Neural cell (in vitro differentiated cells): ENCODE measurements at regions not wholly inside any gene's neighbourhood (a gene's known extent, or its start where the extent isn't known, plus 50 kb on each side); places are given as distances from the start of the nearest gene placed in this dataset.

Experiments used
- H2AFZ ChIP-seq: fragments of 200-600, 300-800 bp; sonication (generic), shearing (Covaris generic); 2 replicates; pipeline ENCODE4 v1.6.0; 2014; ENCODE audit warnings: low read depth, mild to moderate bottlenecking, antibody characterized with exemption, low read length, moderate library complexity
- H3F3A ChIP-seq: fragments of 200-600 bp; shearing (Covaris generic); 2 replicates; pipeline ENCODE4 v1.6.1; 2016; ENCODE audit warnings: mild to moderate bottlenecking, moderate library complexity, mixed read lengths, antibody characterized with exemption, low read length; ENCODE audit not compliant: insufficient read depth, poor library complexity, severe bottlenecking
- H3K27ac ChIP-seq: fragments of 200-600, 300-800 bp; sonication (generic), shearing (Covaris generic); 2 replicates; pipeline ENCODE4 v1.5.1; 2014; ENCODE audit warnings: mild to moderate bottlenecking, low read length, moderate library complexity
- H3K27me3 ChIP-seq: fragments of 300-800, 200-600 bp; sonication (generic), shearing (Covaris generic); 2 replicates; pipeline ENCODE4 v1.6.0; 2014; ENCODE audit warnings: mild to moderate bottlenecking, low read depth, low read length, moderate library complexity; ENCODE audit not compliant: insufficient read depth
- H3K36me3 ChIP-seq: fragments of 300-800, 200-600 bp; sonication (generic), shearing (Covaris generic); 2 replicates; pipeline ENCODE4 v1.5.1; 2014; ENCODE audit warnings: mild to moderate bottlenecking, antibody characterized with exemption, low read length, moderate library complexity; ENCODE audit not compliant: insufficient read depth
- H3K4me2 ChIP-seq: fragments of 300-800, 200-600 bp; sonication (generic), shearing (Covaris generic); 2 replicates; pipeline ENCODE4 v1.6.0; 2014; ENCODE audit warnings: mild to moderate bottlenecking, low read length
- H3K4me3 ChIP-seq: fragments of 300-800, 200-600 bp; sonication (generic), shearing (Covaris generic); 2 replicates; pipeline ENCODE4 v1.5.1; 2014; ENCODE audit warnings: mild to moderate bottlenecking, low read length, moderate library complexity
- H3K79me2 ChIP-seq: fragments of 200-600 bp; shearing (Covaris generic); replicated peaks from 2 replicates; pipeline ENCODE4 v1.6.0; 2014; ENCODE audit warnings: mild to moderate bottlenecking, low read length, moderate library complexity; ENCODE audit not compliant: insufficient read depth
- H3K9ac ChIP-seq: fragments of 300-800, 200-600 bp; sonication (generic), shearing (Covaris generic); 2 replicates; pipeline ENCODE4 v1.6.1; 2016; ENCODE audit warnings: mild to moderate bottlenecking, low read length, mixed read lengths
- H3K9me2 ChIP-seq: fragments of 200-600 bp; shearing (Covaris generic); 2 replicates; pipeline ENCODE4 v1.6.1; 2016; ENCODE audit warnings: mild to moderate bottlenecking, low read length, mixed read lengths; ENCODE audit not compliant: insufficient read depth
- H3K9me3 ChIP-seq: fragments of 200-600, 300-800 bp; sonication (generic), shearing (Covaris generic); 2 replicates; pipeline ENCODE4 v1.6.1; 2016; ENCODE audit warnings: mild to moderate bottlenecking, mixed run types, low read length, moderate library complexity, mixed read lengths
- H4K20me1 ChIP-seq: fragments of 200-600 bp; shearing (Covaris generic); 2 replicates; pipeline ENCODE4 v1.6.1; 2016; ENCODE audit warnings: mild to moderate bottlenecking, mixed run types; ENCODE audit not compliant: insufficient read depth
- EP300 ChIP-seq: fragments of 450-650 bp; conservative IDR thresholded peaks from 2 replicates; pipeline ENCODE4 v1.6.1; 2014; ENCODE audit warnings: antibody characterized with exemption, mild to moderate bottlenecking, moderate library complexity; ENCODE audit not compliant: poor library complexity, severe bottlenecking
- EZH2 ChIP-seq: fragments of 200-600, 300-800 bp; shearing (Covaris generic), sonication (generic); IDR thresholded peaks from 2 replicates; pipeline ENCODE4 v1.6.1; 2014; ENCODE audit warnings: antibody characterized with exemption, low read length, borderline replicate concordance, mild to moderate bottlenecking; ENCODE audit not compliant: insufficient read depth, poor library complexity, severe bottlenecking
- MXI1 ChIP-seq: fragments of 450-650 bp; conservative IDR thresholded peaks from 2 replicates; pipeline ENCODE4 v1.6.1; 2014; ENCODE audit warnings: antibody characterized with exemption, mild to moderate bottlenecking; ENCODE audit not compliant: poor library complexity, severe bottlenecking
- POLR2AphosphoS5 ChIP-seq: IDR thresholded peaks from 2 replicates; pipeline ENCODE4 v1.6.1; 2012
- RAD21 ChIP-seq: fragments of 450-650 bp; conservative IDR thresholded peaks from 2 replicates; pipeline ENCODE4 v1.6.1; 2014; ENCODE audit warnings: antibody characterized with exemption, mild to moderate bottlenecking, moderate library complexity
- SMC3 ChIP-seq: fragments of 450-650 bp; conservative IDR thresholded peaks from 2 replicates; pipeline ENCODE4 v1.6.1; 2014; ENCODE audit warnings: antibody characterized with exemption, mild to moderate bottlenecking, moderate library complexity; ENCODE audit not compliant: poor library complexity
- TAF1 ChIP-seq: IDR thresholded peaks from 2 replicates; pipeline ENCODE4 v1.6.1; 2012; ENCODE audit warnings: low read depth
- TF ChIP-seq, protein P1 (sequence below): IDR thresholded peaks from 2 replicates; pipeline ENCODE4 v1.6.1; 2012; ENCODE audit warnings: borderline replicate concordance
- TF ChIP-seq, protein P2 (sequence below): fragments of 450-650 bp; IDR thresholded peaks from 2 replicates; pipeline ENCODE4 v1.5.1; 2014; ENCODE audit warnings: antibody characterized with exemption, mild to moderate bottlenecking, moderate library complexity; ENCODE audit not compliant: poor library complexity, severe bottlenecking

DNA sequence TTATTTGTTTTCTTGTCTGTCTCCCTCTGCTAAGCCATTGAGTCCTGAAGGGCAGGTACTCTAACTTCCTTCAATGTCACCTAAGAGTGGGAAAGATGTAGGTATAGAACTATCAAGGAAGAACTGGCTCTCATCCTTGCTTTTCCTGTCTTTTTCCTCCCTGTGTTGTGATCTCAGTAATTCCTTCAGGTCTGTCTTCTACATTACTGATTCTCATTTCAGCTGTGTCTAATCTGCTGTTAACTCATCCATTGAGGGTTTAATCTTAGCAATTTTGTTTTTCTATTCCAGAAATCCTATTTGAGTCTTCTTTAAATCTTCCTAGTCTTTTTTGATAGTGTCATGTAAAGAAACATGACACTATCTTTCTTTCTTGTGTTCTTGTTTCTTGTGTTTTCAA lies 124.5 kb upstream of the PLXNC1 start:
- Histone ChIP-seq H3K79me2 (no peaks in the 10 kb centered on the region), H3K4me2 (no peak overlapping the region), H3F3A (no peaks in the 10 kb centered on the region), H3K9ac (no peak overlapping the region), H3K4me3 (no peak overlapping the region), H3K36me3 (no peaks in the 10 kb centered on the region), H3K9me2 (no peaks in the 10 kb centered on the region), H3K27ac (no peak overlapping the region), H4K20me1 (no peaks in the 10 kb centered on the region), H2AFZ (no peak overlapping the region), H3K27me3 (no peaks in the 10 kb centered on the region), H3K9me3 (peaks cover 9% of the 10 kb centered on the region)
- TF ChIP-seq, protein P1, sequence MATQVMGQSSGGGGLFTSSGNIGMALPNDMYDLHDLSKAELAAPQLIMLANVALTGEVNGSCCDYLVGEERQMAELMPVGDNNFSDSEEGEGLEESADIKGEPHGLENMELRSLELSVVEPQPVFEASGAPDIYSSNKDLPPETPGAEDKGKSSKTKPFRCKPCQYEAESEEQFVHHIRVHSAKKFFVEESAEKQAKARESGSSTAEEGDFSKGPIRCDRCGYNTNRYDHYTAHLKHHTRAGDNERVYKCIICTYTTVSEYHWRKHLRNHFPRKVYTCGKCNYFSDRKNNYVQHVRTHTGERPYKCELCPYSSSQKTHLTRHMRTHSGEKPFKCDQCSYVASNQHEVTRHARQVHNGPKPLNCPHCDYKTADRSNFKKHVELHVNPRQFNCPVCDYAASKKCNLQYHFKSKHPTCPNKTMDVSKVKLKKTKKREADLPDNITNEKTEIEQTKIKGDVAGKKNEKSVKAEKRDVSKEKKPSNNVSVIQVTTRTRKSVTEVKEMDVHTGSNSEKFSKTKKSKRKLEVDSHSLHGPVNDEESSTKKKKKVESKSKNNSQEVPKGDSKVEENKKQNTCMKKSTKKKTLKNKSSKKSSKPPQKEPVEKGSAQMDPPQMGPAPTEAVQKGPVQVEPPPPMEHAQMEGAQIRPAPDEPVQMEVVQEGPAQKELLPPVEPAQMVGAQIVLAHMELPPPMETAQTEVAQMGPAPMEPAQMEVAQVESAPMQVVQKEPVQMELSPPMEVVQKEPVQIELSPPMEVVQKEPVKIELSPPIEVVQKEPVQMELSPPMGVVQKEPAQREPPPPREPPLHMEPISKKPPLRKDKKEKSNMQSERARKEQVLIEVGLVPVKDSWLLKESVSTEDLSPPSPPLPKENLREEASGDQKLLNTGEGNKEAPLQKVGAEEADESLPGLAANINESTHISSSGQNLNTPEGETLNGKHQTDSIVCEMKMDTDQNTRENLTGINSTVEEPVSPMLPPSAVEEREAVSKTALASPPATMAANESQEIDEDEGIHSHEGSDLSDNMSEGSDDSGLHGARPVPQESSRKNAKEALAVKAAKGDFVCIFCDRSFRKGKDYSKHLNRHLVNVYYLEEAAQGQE, result no peak
- TF ChIP-seq, protein P2, sequence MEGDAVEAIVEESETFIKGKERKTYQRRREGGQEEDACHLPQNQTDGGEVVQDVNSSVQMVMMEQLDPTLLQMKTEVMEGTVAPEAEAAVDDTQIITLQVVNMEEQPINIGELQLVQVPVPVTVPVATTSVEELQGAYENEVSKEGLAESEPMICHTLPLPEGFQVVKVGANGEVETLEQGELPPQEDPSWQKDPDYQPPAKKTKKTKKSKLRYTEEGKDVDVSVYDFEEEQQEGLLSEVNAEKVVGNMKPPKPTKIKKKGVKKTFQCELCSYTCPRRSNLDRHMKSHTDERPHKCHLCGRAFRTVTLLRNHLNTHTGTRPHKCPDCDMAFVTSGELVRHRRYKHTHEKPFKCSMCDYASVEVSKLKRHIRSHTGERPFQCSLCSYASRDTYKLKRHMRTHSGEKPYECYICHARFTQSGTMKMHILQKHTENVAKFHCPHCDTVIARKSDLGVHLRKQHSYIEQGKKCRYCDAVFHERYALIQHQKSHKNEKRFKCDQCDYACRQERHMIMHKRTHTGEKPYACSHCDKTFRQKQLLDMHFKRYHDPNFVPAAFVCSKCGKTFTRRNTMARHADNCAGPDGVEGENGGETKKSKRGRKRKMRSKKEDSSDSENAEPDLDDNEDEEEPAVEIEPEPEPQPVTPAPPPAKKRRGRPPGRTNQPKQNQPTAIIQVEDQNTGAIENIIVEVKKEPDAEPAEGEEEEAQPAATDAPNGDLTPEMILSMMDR, result no peak
- TF ChIP-seq RAD21 (no peak), SMC3 (no peak), TAF1 (no peak)

DNA sequence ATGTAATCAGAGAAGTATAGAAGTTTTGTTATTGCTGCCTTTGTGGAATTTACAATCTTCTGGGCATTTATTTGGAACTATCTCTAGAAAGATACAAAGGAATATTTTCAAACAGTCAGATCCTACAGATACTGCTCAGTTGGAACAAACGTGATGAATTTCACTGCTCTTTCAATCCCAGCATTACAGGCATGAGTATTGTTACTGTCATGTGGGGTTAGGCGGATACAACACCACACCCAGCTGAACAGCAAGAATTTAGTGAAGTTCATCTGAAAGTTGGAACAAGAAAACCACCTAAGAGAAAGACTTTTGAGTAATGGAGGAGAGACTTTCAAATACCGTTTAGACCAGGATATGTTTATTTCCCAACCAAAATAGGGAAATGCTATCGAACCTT lies 123.3 kb upstream of the PLXNC1 start:
- Histone ChIP-seq H3K4me2 (no peak overlapping the region), H3K9me2 (no peaks in the 10 kb centered on the region), H3K9me3 (peaks cover 9% of the 10 kb centered on the region), H3K4me3 (no peak overlapping the region), H4K20me1 (no peaks in the 10 kb centered on the region), H3K27ac (no peak overlapping the region), H3K9ac (no peak overlapping the region), H3F3A (no peaks in the 10 kb centered on the region), H3K79me2 (no peaks in the 10 kb centered on the region), H2AFZ (no peak overlapping the region), H3K27me3 (no peaks in the 10 kb centered on the region), H3K36me3 (no peaks in the 10 kb centered on the region)
- TF ChIP-seq SMC3 (no peak), POLR2AphosphoS5 (no peak), EP300 (no peak), RAD21 (no peak), EZH2 (no peak), MXI1 (no peak)
- TF ChIP-seq, protein P2, result no peak
- TF ChIP-seq, protein P1, result no peak
